ENCODE measurements at regions not wholly inside any gene's neighbourhood (a gene's known extent, or its start where the extent isn't known, plus 50 kb on each side); places are given as distances from the start of the nearest gene placed in this dataset.

GRCh38 chr21:36532769-36533467, 53.0 kb upstream of the CLDN14 start:
- dilution Hi-C loops (cut with MboI; ENCODE audit: extremely low pct_ligation_motif_present, low sequenced_read_pairs) = no loop called here

GRCh38 chr21:36533468-36533848, 53.5 kb upstream of the CLDN14 start:
- no peak for FAIRE-seq

More at GRCh38 chr21:36532769-36533467, 53.0 kb upstream of the CLDN14 start:
- no peaks in the 10 kb centered on the region for H3K4me1 ChIP-seq (ENCODE audit: control insufficient read depth, extremely low read depth, insufficient read depth, low read length)
- no peak overlapping the region for H3K4me2 ChIP-seq (ENCODE audit: control insufficient read depth, extremely low read depth, insufficient read depth, low read depth, low read length)
- H3K27me3 ChIP-seq (ENCODE audit: control insufficient read depth, extremely low read depth, insufficient read depth, low read length) = peaks cover 7% of the 10 kb centered on the region
- FAIRE-seq (no peak), DNase-seq (ENCODE audit: low read depth, low spot score) (no peak)
- no peaks in the 10 kb centered on the region for H3K36me3 ChIP-seq (ENCODE audit: control insufficient read depth in 2 of 2, extremely low read depth in 1 of 2, insufficient read depth in 2 of 2, low read length in 2 of 2)
- H3K9ac ChIP-seq (ENCODE audit: control insufficient read depth, extremely low read depth, insufficient read depth, low read length) = no peak overlapping the region
- H2AFZ ChIP-seq (ENCODE audit: control insufficient read depth, low read length) = no peak overlapping the region
- TF ChIP-seq CTCF (optimal IDR thresholded peaks at IDR 0.05 in 1 of 3, IDR thresholded peaks at IDR 0.05 in 1 of 3, conservative IDR thresholded peaks at IDR 0.05 in 1 of 3; ENCODE audit: extremely low read depth in 1 of 3, insufficient read depth in 2 of 3, low read length in 3 of 3) (no peak), EZH2 (IDR thresholded peaks at IDR 0.05; ENCODE audit: low read length) (no peak)
- H3K4me3 ChIP-seq (ENCODE audit: control insufficient read depth in 2 of 3, extremely low read depth in 1 of 3, insufficient read depth in 2 of 3, low read depth in 1 of 3, low read length in 3 of 3) = no peak overlapping the region
- no peaks in the 10 kb centered on the region for H3K79me2 ChIP-seq (ENCODE audit: control insufficient read depth, insufficient read depth, low read length)
- no peaks in the 10 kb centered on the region for H3K9me1 ChIP-seq (ENCODE audit: control insufficient read depth, extremely low read depth, insufficient read depth, low read length)
- H3K9me3 ChIP-seq (ENCODE audit: control insufficient read depth, low read depth, low read length) = no peaks in the 10 kb centered on the region
- no peak overlapping the region for H3K27ac ChIP-seq (ENCODE audit: control insufficient read depth, insufficient read depth, low read length)
- H4K20me1 ChIP-seq (ENCODE audit: control insufficient read depth, extremely low read depth, insufficient read depth, low read length) = no peaks in the 10 kb centered on the region

More at GRCh38 chr21:36533468-36533848, 53.5 kb upstream of the CLDN14 start:
- H3K9ac ChIP-seq (ENCODE audit: control insufficient read depth, extremely low read depth, insufficient read depth, low read length) = no peak overlapping the region
- no peak overlapping the region for H3K27ac ChIP-seq (ENCODE audit: control insufficient read depth, insufficient read depth, low read length)
- H3K9me3 ChIP-seq (ENCODE audit: control insufficient read depth, low read depth, low read length) = no peaks in the 10 kb centered on the region
- no peak overlapping the region for H3K4me2 ChIP-seq (ENCODE audit: control insufficient read depth, extremely low read depth, insufficient read depth, low read depth, low read length)
- no peaks in the 10 kb centered on the region for H3K36me3 ChIP-seq (ENCODE audit: control insufficient read depth in 2 of 2, extremely low read depth in 1 of 2, insufficient read depth in 2 of 2, low read length in 2 of 2)
- H3K79me2 ChIP-seq (ENCODE audit: control insufficient read depth, insufficient read depth, low read length) = no peaks in the 10 kb centered on the region
- no peak overlapping the region for H3K4me3 ChIP-seq (ENCODE audit: control insufficient read depth in 2 of 3, extremely low read depth in 1 of 3, insufficient read depth in 2 of 3, low read depth in 1 of 3, low read length in 3 of 3)
- H2AFZ ChIP-seq (ENCODE audit: control insufficient read depth, low read length) = no peak overlapping the region
- H3K9me1 ChIP-seq (ENCODE audit: control insufficient read depth, extremely low read depth, insufficient read depth, low read length) = no peaks in the 10 kb centered on the region
- no peaks in the 10 kb centered on the region for H3K4me1 ChIP-seq (ENCODE audit: control insufficient read depth, extremely low read depth, insufficient read depth, low read length)
- dilution Hi-C loops (cut with MboI; ENCODE audit: extremely low pct_ligation_motif_present, low sequenced_read_pairs) = no loop called here
- no peaks in the 10 kb centered on the region for H4K20me1 ChIP-seq (ENCODE audit: control insufficient read depth, extremely low read depth, insufficient read depth, low read length)
- DNase-seq (ENCODE audit: low read depth, low spot score) = no peak
- peaks cover 4% of the 10 kb centered on the region for H3K27me3 ChIP-seq (ENCODE audit: control insufficient read depth, extremely low read depth, insufficient read depth, low read length)
- TF ChIP-seq EZH2 (IDR thresholded peaks at IDR 0.05; ENCODE audit: low read length) (no peak), CTCF (optimal IDR thresholded peaks at IDR 0.05 in 1 of 3, IDR thresholded peaks at IDR 0.05 in 1 of 3, conservative IDR thresholded peaks at IDR 0.05 in 1 of 3; ENCODE audit: extremely low read depth in 1 of 3, insufficient read depth in 2 of 3, low read length in 3 of 3) (no peak)

Measured in keratinocyte (primary cell).